Caki2 (cell line): ENCODE measurements at regions not wholly inside any gene's neighbourhood (a gene's known extent, or its start where the extent isn't known, plus 50 kb on each side); places are given as distances from the start of the nearest gene placed in this dataset.

ENCODE experiments used
- DNase-seq: peaks from one replicate; pipeline ENCODE4 v3.0.0-alpha.2; 2015; ENCODE audit warnings: low read depth
- in situ Hi-C: cut with HindIII; loops from 2 replicates; pipeline ENCODE4 v1.10.0; 2016; ENCODE audit warnings: low sequenced_read_pairs, low pct_unique_long_range_greater_than_20kb, mixed read lengths

DNA sequence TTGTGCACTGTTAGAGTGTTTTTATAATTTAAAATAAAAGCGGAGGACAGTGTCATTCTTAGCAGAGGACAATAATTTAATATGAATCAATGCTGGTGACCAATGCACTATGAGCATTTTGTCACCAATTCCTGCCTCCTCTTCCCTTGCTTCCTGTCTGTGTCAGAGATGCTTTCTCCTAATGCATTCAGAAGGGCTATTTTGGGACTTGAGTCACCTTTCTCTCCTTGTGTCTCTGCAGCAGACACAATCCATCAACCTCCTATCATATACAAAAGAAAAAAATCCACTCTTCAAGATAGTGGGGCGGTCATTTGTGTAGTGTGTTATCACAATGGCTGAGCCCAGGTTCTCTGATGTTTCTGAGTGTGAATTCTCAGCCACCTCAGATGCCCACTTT, 191.9 kb upstream of the VEPH1 start:
- no peak for DNase-seq
- in situ Hi-C loops: no loop called here

DNA sequence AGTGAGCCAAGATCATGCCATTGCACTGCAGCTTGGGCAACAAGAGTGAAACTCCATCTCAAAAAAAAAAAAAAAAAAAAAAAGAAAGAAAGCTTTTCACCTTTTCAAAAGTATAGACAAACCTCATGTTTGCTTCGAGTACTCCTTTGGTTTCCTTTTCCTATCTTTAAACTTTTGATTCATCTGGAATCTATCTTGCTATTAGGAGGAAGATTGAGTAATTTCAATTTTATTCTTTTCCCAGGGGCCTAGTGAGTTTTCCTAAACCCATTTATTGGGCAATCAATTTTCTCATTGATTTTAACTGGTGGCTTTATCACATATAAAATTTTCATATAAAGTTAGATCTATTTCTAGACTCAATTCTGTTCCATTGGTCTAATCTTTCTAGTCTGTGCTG, 190.5 kb upstream of the VEPH1 start:
- in situ Hi-C loops: no loop called here
- DNase-seq: no peak

DNA sequence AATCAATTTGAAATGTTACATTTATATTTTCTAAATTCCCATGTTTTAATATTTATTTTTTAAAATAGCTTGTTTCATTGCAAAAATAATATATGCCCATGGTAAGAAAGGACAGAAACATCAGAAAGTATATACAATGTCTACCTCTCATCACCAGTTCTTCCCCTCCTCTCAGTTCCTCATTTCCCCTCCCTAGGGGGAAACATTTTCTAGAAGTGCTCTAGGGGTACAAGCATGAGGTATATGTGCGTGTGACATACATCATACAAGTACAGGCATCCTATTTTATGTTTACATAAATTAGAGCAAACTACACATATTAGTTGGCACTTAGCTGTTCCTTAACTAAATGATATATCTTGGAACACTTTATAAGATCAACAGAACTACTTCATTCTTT, 189.3 kb upstream of the VEPH1 start:
- DNase-seq: no peak
- in situ Hi-C loops: no loop called here

DNA sequence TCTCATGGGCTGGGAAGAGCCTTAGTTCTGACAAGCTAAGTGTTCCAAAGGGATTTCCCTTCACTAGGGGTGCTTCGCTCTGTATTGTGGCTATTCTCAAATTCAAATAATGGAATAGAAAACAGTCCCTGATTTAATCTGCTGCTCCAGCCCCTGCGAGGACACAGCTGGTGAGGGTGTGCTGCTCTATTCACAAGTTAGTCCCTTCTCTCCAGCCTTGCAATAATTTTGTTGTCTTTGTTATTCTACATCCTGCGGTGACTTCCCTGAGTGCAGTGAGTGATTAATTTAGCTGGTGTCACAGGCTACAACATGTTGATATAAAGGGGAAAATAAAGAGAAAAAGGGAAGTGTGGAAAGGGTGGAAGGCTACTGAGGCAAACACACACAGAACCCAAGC, 180.5 kb upstream of the VEPH1 start:
- no peak for DNase-seq
- in situ Hi-C loops: no loop called here

DNA sequence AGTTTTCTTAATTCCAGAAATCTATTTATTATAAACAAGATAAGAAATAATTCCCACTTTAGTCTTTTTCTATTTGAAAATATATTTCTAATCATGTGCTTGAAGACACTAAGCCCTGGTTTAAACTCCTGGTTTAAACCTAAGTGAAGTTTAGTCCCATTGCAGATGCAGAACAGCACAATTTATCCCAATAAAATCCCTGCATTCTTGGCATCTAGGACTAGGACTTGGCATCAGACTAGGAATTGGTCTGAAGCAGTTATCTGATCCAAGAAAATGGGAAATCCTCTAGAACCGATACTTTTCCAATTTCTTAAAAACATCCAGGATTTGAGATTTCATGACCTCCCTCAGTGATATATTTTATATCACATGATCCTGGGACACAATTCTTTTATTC, 168.8 kb upstream of the VEPH1 start:
- in situ Hi-C loops: no loop called here
- no peak for DNase-seq

DNA sequence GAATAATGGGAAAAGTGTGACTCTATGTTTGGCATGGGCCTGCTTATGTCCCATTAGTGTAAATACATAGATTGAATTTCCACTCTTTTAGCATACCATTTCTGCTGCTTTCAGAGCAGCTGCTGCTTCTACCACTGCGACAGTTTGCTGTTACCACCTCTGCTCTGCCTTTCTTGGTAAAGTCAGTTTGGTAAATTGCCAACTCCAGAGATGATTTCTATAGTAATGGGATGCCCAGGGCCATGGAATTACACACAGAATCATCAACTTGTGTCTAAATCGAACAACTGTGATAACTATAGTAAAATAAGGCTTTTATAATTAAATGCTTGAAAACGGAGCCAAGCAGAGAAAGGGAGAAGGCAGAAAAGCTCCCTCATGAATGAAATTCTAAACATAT, 168.4 kb upstream of the VEPH1 start:
- DNase-seq: no peak
- in situ Hi-C loops: no loop called here

DNA sequence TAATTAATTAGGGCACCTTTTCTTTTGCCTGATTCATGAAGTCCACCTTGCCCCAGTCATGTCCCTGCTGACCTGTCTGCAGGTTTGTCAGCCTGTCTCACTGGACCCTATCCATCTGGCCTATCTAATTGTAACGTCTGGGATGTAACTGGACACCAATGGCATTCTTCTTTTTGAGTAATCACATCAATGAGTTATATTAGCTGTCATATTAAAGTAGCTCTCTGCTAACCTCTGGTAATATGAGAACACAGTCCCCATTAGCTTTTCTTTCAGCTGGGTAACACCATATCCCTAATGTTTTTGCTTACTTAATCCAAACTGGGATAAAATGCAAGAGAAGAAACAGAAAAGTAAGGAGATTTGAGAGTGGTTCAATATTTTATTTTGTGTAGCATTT, 166.2 kb upstream of the VEPH1 start:
- in situ Hi-C loops: no loop called here
- DNase-seq: no peak

DNA sequence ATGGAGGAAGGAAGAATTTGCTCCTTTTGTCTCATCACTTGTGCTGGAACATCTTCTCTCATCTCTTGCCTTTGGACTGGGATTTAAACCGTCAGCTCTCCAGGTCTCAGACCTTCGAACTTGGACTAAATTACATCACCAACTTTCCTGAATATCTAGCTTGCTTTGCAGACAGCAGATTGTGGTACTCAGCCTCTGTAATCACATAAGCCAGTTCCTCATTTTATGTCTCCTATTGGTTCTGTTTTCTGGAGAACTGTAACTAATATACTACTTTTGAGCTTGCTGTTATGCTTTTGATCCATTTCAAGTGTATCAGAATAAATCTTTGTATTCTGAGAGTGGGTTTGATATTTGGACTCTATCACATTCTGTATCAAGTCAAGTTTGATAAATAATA, 164.3 kb upstream of the VEPH1 start:
- DNase-seq: no peak
- in situ Hi-C loops: no loop called here

DNA sequence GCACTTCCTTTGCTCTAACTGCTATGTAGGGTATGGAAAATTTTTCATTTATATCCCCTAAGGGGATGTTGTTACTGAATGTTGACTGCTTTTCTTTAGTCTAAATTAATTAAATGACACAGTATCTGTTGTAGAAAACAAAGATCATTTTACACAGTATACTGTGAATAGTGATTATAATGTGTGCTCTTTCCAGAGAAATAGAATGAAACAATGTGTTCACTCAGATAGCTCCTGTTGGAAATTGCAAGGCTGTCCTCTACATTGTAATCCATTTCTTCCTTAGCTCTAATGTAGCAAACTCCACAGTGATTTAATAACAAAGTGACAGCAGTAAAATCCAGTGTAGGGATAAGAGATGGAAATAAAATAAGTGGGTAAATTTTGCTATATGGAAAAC, 159.0 kb upstream of the VEPH1 start:
- no peak for DNase-seq

DNA sequence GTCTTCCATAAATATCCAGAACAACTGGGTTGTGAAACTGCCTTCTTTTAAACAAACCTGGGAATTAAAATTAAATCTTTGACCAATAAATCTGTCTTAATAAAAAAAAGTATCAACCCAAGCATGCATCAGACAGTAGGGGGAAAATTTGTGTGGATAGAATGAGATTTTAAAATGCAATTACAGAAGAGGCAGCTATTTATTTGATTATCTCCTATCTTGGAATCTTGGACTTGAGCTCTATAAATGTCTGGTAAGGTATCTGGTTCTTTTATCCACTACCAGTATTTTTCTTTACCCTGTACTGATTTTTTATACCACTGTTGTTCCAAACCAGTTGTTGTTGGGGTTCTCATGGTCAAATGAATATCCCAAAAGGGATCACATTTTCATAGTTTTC, 157.6 kb upstream of the VEPH1 start:
- no peak for DNase-seq
- in situ Hi-C loops: no loop called here

More for the DNA sequence above, 159.0 kb upstream of the VEPH1 start:
- in situ Hi-C loops: no loop called here

DNA sequence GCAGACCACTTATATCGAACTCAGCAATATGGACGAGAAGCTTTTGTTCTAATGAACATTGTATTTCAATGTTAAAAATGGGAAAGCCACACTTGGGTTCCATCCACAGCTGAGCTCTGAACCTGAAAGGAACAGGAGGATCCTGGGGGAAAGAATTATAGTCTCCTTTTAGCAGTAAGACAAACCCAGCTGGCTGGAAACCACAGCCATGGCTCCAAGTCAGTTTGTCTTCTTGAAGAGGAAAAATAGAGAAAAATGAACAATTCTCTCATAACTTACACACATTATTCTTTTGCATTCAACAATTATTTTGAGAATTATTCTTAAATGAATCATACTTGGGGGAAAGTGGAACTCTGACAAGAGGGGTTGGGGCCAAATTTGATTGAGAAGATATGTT, 149.2 kb upstream of the VEPH1 start:
- in situ Hi-C loops: no loop called here
- no peak for DNase-seq

DNA sequence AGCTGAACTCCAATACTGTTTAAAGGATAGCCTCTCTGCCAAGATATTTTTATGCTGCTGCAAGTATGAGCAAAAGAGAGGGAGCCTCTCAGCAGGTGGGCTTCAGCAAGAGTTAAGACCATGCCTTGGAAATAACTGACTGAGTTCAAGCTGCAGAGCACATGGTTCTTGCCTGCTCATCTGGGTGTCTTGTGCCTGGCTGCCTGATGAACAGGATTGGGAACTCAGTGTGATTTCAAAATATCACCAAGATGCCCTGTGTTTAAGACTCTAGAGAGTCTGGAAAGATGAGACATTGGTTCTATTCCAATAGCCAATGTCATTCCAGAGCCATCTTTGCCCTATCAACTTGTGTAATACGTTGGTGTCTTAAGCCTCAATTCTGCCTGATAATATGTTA, 147.5 kb upstream of the VEPH1 start:
- DNase-seq: no peak
- in situ Hi-C loops: no loop called here

DNA sequence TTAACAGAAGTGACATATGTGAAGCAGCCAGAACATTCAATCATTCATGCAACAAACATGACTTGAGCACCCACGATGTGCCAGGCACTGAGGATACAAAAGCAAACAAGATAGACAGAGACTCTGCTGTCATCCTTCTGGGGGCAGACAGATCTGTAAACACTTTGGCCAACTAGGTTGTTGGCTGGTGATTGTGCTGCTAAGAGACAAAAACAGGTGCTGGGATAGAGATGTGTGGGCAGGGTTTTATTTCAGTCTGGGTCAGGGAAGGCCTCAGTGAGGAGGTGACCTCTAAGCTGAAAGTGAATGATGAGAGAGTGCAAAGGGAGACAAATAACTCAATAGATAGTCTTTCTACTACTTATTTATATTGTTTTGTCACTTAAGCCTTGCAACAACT, 147.0 kb upstream of the VEPH1 start:
- DNase-seq: no peak
- in situ Hi-C loops: no loop called here

DNA sequence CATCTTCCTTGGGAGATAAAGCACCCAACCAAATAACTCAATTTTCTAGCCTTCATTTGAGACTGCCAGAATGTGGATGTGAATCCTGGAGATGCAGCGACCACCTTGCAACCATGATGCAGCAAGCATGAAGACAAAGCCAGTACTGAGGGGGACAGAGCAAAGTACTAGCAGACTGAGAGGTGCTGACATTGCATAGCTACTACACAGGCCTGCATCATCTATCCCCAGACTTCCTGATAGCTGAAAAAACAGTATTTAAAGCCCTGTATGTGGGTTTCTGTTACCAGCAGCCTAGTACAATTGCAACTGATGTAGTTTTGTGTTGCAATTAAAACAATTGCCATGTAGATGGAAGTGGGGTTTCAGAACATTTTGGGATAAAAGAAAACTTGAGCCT, 146.3 kb upstream of the VEPH1 start:
- in situ Hi-C loops: no loop called here
- no peak for DNase-seq

DNA sequence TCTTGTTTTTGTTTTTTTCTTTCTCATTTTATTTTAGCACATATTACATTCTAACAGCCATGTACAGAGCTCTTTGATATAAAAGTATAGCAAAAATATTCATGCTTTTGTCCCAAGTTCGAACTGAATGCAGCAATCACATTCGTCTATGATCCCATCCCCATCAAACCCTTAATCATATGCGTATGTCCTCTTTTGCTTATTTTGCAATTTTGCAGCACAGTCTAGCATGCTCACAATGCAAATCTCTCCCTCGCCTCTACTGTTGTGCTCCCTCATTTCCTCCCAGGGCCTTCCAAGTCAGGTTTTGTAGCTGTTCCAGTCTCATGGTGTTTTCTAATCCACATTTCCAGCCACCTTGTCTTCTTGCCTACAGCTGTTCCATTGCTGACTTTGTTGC, 144.6 kb upstream of the VEPH1 start:
- in situ Hi-C loops: no loop called here
- DNase-seq: no peak

DNA sequence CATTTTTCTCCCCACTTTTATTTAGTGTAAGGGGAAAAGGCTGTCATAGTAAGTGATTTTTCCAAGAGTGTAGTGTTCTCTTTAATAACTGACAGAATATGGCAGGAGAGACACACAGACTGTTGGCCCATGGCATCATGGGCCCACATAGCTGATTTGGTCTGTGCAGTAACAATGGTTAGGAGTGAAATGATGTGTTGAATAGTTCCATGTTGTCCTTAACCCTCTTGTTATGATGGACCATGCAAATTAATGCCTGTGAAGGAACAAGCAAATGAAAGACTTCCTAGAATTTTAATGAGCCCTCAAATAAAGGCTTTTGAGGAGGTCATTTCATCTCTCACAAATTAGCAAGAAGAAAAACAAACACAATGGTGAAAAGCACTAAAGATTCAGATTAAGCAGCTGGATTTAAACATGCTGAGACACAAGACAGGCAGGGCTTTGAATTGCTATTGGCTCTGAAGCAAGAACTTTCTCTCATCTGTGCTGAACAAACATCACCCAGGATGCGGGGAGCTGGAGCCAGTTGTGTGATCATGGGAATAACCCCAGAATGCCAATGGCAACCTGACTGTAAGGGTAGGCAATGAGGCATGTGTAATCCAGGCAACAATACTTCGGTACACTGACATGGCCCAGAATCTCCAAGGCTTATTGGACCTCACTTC, 136.7 kb upstream of the VEPH1 start:
- in situ Hi-C loops: no loop called here
- no peak for DNase-seq

DNA sequence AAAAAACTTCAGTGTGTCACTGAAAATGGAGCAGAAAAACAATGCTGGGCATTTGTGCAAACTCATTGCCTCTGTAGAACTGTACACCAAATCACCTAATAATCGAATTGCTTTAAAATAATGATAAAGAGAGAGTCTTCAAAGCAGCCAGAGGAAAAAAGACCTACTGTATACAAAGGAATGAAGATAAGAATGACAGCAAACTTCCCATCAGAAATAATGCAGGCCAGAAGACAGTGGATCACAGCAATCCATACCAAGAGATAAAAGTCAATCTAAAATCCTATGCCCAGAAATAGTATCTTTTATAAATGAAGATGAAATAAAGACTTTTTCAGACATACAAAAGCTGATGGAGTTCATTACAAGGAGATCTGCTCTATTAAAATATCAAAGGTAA, 134.7 kb upstream of the VEPH1 start:
- in situ Hi-C loops: no loop called here
- DNase-seq: no peak

DNA sequence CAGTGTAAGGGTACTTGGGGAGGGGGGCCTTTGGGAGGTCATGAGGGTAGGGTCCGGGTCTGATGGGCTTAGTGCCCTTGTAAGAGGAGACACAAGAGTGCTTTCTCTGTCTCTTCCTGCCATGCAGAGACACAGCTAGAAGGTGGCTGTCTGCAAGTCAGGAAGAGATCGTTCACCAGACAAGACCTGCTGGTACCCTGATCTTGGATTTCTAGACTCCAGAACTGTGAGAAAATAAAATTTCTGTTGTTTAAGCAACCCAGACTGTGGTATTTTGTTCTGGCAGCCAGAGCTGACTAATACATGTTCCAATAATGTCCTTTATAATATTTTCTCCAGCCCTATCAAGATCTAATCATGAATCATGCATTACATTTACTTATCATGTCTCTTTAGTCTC, 130.0 kb upstream of the VEPH1 start:
- no peak for DNase-seq

DNA sequence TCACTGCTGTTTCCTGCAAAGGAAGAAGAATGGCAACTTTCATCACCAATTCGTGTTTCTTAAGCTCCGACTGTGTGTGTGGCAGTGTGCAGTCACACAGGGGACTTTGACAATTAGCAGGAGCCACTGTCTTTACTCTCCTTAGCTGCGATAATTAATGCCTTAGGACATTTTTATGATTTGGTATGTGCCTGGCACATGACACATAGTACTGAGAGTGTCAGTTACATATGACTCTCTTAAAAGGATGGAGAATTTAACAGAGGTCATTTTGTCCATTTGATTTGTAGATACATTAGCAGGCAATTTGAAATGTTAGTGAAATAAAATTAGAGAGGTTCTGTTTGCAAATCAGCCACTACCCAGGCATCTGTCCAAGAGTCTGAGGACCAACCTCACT, 128.9 kb upstream of the VEPH1 start:
- in situ Hi-C loops: no loop called here
- DNase-seq: no peak

More for the DNA sequence above, 130.0 kb upstream of the VEPH1 start:
- in situ Hi-C loops: no loop called here

DNA sequence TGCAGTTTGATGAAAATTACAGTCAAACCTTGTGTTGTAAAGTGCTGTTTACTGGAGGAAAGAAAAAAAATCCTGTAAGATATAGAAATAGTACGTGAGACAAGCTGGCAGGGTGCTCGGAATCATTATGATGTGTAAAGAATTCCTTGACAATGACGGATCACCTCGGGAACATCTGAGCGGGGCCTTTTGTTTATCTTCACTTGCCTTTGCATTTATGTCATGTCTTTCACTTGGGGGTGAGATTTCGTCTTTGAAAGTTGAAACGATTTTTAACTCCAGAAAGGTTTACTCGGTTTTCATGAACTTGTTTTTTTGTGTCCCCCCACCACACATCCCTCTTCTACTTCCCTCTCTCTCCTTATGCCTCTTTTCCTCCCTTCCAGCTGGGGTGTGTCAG, 128.3 kb upstream of the VEPH1 start:
- DNase-seq: no peak
- in situ Hi-C loops: no loop called here

DNA sequence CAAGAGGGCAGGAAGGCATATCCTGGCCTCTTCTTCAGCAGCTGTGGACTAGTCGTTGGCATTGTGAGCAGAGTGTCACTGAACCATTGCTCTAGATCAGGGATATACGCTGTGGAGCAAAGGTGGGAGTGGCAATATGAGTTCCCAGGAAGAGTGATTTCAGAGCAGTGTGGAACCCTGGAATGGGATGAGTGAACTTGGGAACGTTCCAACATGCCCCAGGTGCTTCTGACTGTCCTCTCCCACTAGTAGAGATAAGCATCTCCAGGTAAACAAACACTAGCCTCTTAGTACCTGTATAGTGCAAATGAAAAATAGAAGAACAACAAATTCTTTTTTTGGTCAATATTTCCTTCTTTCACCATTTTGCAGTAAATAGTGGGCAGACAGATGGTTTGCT, 123.6 kb upstream of the VEPH1 start:
- DNase-seq: no peak
- in situ Hi-C loops: no loop called here
